Erythroblast (primary cell): ENCODE measurements at regions not wholly inside any gene's neighbourhood (a gene's known extent, or its start where the extent isn't known, plus 50 kb on each side); places are given as distances from the start of the nearest gene placed in this dataset.

Experiments
- GATA1 ChIP-seq: IDR thresholded peaks from 2 replicates; pipeline ENCODE4 v1.6.1; 2011; ENCODE audit warnings: low read depth, mild to moderate bottlenecking, control low read depth, low read length, moderate library complexity
- POLR2A ChIP-seq: IDR thresholded peaks from 2 replicates; pipeline ENCODE4 v1.6.1; 2011; ENCODE audit warnings: mild to moderate bottlenecking, low read length

- TF ChIP-seq POLR2A (no peak), GATA1 (no peak)
Observed at GRCh38 chr20:20772497-20773085, 60.1 kb upstream of the RALGAPA2 start.
